ENCODE measurements at regions not wholly inside any gene's neighbourhood (a gene's known extent, or its start where the extent isn't known, plus 50 kb on each side); places are given as distances from the start of the nearest gene placed in this dataset.

DNA sequence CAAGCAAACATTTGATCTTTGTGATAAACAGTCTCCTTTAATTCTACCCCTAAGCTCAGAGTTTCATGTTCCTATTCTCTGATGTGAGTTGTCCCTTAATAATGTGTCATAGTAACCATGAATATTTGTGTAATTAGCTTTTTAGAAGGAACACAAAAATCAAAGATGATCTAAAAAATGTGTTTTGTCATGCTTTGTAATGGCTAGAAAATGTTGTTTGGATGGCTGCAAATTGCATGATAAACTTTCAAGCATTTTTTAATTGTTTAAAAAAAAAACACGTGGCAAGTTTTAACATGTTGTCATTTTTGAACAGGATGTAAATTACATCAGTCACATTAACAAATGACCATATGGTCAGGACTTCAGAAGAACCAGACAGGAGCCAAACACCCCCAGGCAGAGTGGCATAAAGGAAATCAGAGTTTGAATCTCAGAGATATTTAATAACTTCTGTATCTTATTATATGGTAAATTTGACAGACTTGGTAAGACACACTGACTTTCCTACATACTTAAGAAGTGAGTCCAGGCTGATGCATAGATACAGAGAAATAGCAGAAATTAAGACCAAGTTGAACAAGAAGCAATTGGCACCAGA is 223.9 kb upstream of the VEGFC start:
- intact Hi-C loops (cut with micrococcal nuclease), result no loop called here
- DNase-seq (no peak), ATAC-seq (no peak)

DNA sequence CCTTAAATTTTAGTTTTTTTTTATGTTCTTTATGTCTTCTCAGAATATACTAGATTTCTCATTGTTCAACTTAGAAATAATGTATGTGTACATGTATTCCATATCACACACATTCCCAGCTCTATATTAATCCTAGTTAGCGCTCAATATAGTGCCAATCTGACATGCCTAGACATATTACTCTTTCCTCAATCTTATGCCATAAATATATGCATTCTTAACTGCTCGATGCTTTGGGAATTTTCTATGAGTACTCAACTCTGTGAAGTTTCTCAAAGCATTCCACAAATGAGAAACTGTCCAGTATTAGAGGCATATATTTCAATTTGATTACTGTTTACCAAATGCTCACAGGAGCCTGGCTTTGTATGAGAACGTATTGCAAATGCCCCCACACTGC is 231.2 kb upstream of the VEGFC start:
- no peak for DNase-seq
- intact Hi-C loops (cut with micrococcal nuclease), result no loop called here

DNA sequence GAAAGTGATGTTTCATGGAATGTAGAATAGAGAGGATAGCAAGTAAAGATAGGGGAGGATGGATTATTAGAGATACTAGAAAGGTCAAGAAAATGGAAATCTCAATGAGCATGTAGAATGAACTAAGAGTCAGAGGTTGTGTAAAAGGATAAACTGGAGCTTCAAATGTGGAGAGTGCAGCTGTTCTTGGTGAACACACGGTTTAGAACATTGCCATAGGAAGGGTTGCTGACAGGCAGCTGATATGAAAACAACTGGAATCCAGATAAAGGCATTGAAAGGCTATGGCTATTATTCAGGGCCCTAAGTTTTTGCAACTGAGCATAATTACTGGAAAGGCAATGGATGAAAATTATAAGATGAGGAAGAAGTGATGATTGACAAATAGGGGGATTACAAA is 239.6 kb upstream of the VEGFC start:
- DNase-seq, result no peak
- no peak for ATAC-seq
- intact Hi-C loops (cut with micrococcal nuclease), result no loop called here

More for the DNA sequence above, 231.2 kb upstream of the VEGFC start:
- no peak for ATAC-seq

DNA sequence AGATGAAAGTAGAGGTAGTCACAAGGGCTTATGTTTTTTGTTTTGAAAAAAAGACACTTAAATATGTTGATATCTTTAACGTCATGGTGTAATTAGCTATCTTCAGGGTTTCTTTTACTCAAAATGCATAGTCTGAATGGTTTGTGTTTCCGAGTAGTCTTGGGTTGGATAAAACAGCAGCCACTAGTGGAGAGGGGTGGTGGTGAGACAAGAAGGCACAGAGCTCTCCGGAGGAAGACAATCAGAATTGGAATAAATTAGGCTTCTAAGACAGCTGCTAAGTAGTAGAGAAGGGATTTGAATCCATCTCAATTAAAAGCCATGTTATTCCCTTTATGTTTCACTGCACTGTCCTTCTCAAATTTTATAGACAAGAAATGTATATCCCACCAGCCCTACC is 240.4 kb upstream of the VEGFC start:
- ATAC-seq (no peak), DNase-seq (no peak)
- intact Hi-C loops (cut with micrococcal nuclease), result no loop called here

DNA sequence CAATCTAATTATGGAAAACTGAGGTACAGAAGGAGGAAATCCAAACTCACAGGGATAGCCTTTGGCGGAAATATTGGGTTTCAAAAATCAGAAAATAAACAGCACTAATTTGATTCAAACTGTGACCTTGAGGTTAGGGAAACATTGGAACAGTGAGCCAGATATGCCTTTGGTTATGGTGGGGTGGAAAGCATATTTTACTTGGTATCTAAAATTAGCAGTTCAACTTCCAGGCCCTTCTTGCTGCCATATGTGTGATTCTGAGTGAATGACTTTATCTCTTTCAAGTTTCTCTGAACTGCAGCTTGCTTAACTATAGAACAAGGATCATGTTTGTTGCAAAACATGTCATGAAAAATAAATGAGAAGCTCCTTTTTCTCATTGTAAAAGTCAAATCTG is 240.9 kb upstream of the VEGFC start:
- DNase-seq, result no peak
- intact Hi-C loops (cut with micrococcal nuclease), result no loop called here
- ATAC-seq, result no peak

DNA sequence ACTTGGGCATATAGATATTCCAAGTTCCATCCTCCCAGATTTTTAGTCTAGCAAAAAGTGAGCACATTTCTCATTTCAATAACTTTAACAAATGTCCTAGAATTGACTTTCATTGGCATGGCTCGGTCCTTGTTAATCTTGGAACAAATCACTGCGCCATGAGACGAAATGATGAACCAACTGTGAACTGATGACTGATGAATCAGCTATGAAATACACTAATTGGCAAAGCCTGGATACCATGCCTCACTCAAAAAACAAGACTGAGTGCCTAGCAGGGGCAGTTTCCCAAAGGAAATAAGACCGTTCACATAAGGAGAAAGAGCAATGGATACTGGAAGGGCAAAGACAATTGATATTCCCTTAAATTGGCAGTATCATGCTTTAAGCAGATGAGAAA is 248.6 kb upstream of the VEGFC start:
- ATAC-seq, result no peak
- DNase-seq, result no peak
- intact Hi-C loops (cut with micrococcal nuclease), result loop anchor here (10.0 kb wide), 1 partner anchor 477 kb away; no protein-coding TSS in a partner anchor

DNA sequence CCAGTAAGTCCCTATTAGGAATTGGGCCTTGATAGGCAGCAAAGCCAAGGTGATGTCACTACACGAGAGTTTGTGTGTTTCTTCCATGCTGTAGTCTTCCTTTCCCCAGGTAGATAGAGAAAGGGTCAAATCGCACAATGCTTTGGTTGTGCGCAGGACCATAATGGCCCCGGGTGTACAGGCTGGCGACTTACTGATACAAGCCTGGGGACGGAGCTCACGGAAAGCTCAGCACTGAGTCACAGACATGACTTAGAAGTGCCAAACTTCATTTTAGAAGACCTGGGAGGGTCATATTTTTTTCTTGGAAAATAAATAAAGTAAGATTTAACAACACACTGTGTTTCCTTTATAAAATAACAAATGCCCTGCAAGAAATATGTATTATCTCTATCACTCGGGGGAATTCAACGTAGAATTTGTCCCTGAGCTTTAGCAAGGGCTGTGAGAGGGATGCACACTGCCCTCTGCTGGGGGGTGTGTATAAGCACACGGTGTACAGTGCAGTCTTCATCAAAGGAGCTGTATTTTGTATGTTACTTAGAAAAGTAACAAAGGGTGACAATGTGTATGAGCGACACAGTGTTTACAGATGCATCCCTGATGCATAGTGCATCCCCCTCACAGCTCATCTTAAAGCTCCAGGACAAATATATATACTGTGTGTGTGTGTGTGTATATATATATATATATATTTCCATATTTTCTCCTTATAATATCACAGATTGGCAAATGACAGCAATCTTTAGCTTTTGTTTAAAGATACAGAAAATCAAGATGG is 254.5 kb upstream of the VEGFC start:
- DNase-seq, result peak; percentile 36
- intact Hi-C loops (cut with micrococcal nuclease), result loop anchor here (5.0 to 10.0 kb wide), 2 partner anchors 482 to 670 kb away; no protein-coding TSS in a partner anchor
- ATAC-seq, result peak; percentile 75

DNA sequence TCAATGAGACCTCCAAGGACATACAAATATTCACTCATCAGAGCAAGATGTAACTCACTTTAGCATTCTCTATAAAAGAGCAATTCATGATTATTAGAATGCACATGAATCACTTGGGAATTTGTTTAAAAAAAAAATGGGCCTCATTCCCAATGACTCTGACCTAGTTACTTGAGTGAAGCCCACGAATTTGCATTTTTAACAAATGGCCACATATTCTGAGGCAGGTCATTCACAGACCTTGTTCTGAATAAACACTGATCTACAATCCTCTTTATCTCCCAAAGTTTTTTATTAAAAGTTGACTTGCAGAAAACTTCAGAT is 255.1 kb upstream of the VEGFC start:
- ATAC-seq (no peak), DNase-seq (no peak)
- intact Hi-C loops (cut with micrococcal nuclease), result loop anchor here (5.0 to 10.0 kb wide), 2 partner anchors 483 to 671 kb away; no protein-coding TSS in a partner anchor

DNA sequence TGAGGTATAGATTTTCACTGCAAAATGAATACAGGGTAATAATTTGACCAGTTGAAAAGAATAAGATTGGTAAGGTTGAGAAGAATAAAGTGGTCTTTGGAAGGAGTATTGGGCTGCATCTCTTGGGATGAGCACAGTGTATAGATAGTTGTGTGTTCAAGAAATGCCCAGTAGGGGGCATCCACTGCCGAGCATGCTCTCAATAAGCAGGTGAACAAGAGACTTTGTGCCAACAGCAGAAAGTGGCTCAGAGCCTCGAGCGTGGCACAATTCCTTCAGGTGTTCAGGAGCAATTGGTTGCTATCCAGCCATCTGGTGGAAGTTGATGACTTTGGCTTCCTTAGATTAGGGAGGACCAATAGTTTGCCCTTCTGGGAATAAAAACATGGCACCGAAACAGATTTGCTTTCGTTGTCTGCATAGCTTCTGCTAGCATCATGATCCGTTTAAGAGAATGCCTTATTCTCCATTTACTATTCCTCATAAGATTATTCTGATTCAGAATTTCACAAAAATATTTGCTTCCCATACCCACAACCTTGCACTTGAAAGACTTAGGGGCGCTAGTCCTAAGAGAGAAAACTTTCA is 258.1 kb upstream of the NEIL3 start:
- no peak for DNase-seq
- intact Hi-C loops (cut with micrococcal nuclease), result no loop called here
- no peak for ATAC-seq

DNA sequence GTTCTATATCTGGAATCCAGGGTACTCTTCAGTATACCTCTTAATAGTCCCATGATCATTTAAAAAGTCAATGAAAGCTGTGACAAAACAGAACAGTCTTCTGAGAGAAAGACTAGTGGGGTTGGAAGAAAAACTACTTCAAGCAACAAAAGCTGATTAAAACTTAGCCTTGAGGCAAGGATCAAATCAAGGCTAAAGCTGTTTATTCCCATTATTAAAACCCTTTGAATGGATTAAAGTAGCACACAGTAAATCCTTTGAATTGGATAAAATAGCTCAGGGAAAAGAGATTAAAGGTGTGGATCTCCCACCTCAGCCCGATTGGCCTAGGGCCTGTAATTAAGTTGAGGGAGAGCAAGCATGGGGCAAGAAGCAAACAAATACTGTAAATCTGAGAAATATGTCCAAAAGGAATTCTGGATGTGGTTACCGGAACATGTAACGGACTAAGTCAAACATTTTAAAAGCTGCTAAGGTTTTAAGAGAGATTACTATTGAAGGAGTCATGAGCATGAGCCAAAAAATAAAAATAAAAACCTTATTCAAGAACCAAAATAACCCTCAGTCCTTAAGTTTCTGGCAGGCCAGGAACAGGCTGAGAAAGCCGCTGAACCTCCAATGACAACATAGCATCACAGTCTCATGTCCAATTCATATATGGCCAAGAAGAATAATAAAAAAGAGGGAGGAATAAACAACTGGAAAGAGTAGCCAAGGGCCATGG is 257.3 kb upstream of the NEIL3 start:
- DNase-seq (no peak), ATAC-seq (no peak)
- intact Hi-C loops (cut with micrococcal nuclease), result no loop called here

DNA sequence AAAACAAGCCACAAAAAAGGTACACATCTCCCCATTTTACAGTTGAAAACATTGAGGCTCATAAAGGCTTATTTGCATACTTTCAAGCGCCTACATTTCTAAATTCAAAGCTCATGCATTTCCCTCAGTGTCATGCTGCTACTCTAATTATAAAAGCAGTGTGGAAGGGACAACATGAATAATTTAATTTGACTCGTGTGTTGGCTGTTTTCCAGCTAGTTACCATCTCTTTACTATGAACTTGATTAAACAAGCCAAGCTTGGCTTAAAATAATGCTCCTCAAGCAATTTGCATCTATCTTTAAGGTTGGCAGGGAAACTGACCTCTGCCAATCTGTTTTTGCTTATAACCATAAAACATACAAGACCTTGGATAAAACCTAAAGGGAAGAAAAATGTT is 252.5 kb upstream of the NEIL3 start:
- no peak for ATAC-seq
- intact Hi-C loops (cut with micrococcal nuclease), result no loop called here
- DNase-seq, result no peak

DNA sequence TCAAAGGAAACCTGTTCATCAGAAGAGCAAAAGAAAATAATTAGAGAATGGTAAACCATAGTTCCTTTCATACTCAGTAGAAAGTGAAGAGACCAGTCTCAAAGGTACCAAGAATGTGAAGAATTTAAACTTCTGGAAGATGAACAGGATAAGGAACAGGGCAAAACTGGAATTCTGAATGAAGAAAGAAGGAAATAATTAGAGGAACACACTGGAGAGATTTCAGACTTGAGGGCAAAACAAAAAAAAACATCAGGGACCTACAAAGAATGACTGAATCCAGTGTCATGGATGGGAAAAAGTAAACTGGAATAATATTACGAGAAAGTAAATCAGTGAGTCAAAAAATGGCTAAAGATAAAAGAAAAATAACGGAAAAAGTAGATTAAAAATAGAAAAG is 245.6 kb upstream of the NEIL3 start:
- DNase-seq (no peak), ATAC-seq (no peak)
- intact Hi-C loops (cut with micrococcal nuclease), result no loop called here

DNA sequence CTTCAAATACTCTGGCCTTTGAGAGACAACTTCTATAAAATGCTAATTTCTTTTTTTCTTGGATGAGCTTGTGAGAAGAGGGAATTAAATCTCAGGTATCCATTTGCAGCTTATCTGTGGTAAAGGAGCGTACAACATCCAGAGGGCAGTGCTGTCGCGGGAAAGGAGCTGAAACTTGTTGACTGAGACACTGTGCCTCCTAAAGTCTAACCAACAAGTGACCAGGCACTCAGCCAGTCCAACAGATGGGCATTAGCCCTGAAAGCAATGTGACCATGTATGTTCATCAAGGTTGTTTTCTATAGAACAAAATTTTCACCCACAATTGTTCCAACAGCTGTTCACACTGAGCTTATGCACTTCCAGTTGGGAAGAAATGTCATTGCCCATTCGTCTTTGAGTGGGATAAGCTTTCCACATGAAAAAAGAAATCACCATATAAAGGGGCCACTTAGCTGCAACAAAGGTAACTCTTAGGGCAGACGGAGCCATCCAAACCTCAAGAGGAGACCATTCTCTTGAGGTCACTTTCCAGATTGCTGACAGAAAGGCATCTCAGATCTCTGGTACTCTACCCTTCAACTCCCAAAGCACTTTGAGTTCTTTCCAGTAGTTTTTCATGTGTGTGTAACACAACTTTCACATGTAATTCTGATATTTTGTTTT is 244.8 kb upstream of the NEIL3 start:
- no peak for ATAC-seq
- DNase-seq, result no peak
- intact Hi-C loops (cut with micrococcal nuclease), result no loop called here

DNA sequence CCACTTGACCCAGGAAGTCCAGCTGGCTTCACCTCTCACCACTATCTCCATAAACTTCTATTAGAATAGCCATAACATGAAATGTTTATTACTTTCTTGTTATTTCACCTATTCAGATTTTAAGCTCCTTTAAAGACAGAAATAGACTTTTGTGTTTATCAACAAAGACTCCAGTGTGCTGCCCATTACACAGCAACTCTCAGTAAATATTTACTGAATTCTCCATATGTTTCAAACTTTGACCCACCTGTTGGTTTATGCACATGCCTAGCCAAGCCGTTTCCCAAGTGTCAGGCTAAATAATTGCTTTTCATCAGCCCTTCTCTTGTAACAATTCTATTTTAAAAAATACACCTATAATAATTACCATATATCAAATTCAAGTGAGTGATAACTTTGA is 242.9 kb upstream of the NEIL3 start:
- no peak for ATAC-seq
- intact Hi-C loops (cut with micrococcal nuclease), result no loop called here
- DNase-seq, result no peak

DNA sequence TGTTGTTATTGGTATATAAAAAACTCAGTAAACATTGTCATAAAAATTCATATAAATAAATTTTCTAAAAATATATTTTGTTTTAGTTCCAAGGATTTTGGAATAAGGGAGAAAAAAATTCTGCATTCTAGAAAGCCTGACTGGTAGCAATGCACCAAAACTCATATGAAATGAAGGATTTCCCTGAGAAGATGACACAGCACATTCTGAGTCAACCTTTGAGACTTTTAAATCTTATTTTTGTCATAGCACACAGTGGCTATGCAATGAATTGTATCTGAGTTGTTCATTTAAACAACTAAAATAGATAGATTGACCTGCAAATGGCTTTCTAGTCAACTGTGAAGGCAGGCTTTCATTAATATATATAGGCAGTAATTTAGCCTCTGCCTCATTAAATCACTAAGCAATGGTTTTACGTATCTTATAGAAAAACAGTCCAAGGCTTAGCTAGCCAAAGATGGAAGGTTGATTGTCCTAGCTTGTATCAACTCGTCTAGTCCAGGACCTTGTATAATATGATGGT is 239.1 kb upstream of the NEIL3 start:
- intact Hi-C loops (cut with micrococcal nuclease), result no loop called here
- ATAC-seq (no peak), DNase-seq (no peak)

DNA sequence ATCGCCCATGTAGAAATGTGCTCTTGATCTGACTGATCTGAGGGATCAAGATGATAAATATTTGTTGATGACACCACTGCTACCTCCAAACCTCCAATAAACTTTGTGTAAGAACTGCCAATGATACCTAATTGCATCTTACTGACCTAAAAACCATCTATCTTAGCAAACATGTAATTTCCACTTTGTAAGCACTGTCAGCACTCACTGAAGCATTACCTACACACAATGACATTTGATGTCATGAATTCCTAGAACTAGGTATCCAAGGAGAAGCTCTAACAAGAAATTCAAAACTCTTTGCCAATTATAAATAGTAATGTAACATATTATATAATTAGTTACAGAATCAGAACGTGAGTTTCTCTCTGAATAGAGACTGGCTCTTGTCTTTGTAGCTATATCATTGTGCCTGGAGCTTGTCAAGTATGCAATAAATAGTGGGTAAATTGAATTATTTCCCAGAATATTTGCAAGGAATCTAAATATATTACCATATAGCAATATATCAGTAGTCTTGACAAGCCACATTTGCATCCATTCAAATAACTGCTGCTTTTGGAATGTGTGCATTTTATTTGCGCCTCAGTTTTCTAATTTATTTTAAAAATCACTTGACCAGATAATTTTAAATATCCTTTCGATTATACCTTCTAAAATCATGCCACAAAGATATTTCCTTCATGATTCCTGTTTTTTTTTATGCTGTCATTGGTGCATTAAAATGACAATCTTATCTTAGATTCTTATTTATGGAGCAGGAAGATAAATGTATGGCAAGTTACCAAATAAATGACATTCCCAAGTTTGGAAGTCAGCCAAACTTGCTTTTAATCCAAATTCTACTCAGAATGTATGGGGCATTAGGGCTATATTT is 232.3 kb upstream of the NEIL3 start:
- intact Hi-C loops (cut with micrococcal nuclease), result no loop called here
- no peak for ATAC-seq
- DNase-seq, result no peak

DNA sequence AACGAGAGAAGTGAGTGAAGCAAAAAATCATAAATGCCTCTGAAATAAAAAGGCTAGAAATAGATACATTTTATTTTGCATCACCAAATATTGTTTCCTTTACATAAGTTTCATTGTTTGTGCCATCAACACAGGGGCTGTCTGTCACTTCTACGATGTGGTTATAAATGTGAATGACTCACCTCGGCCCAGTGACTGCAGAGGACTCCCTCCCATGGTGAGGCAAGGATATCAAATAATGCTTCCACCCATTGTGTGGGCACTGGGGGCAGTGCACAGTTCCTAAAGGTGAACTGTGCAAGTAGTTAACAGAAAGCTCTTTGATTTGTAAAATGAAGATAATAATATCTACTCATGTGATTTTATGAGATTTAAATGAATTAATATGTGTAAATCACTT is 230.3 kb upstream of the NEIL3 start:
- intact Hi-C loops (cut with micrococcal nuclease), result no loop called here
- DNase-seq, result no peak
- no peak for ATAC-seq

DNA sequence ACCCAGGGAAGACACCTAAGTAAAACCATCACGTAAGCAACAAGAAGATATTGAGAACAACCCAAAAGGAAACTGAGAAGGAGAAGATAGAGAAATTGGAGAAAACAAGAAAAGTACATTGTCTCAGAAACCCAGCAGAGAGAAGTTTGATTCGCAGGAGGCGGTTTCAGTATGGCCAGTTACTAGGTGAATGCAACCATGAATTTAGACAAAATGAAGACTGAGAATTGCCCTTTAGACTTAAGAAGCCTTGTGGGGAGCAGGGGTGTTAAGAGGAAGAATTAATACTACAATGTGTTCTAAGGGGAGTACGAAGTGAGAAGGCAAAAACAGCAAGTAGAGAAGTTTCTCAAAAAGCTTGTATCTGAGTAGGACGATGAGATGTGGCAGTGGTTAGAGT is 229.3 kb upstream of the NEIL3 start:
- DNase-seq (no peak), ATAC-seq (no peak)
- intact Hi-C loops (cut with micrococcal nuclease), result no loop called here

DNA sequence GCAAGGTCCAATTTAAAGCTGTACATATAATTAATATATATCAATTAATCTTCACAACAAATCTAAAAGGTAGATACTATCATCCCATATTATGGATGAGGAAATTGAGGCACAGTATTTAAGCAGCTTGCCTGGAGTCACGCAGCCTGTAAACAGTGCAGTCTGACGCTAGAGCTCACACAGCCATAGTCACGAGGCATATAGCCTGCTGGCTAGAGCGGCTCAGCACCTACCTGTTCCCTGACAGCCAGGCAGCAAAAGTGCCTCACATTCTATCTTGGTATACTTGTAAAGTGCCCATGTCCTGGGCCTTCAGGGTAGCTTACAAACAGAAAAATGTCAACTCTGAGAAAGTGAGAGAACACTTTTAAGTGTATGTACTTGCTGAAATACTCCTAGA is 222.6 kb upstream of the NEIL3 start:
- DNase-seq (no peak), ATAC-seq (no peak)
- intact Hi-C loops (cut with micrococcal nuclease), result no loop called here
